BLaER1 (cell line): ENCODE measurements at regions not wholly inside any gene's neighbourhood (a gene's known extent, or its start where the extent isn't known, plus 50 kb on each side); places are given as distances from the start of the nearest gene placed in this dataset.

Source experiments
- H3K27ac ChIP-seq: shearing (Covaris generic); formaldehyde crosslinking; 2 replicates; pipeline ENCODE4 v1.8.1; 2022
- H3K27me3 ChIP-seq: shearing (Covaris generic); formaldehyde crosslinking; 2 replicates; pipeline ENCODE4 v1.8.1; 2022
- H3K36me3 ChIP-seq: shearing (Covaris generic); formaldehyde crosslinking; 2 replicates; pipeline ENCODE4 v1.8.1; 2022
- H3K4me1 ChIP-seq: shearing (Covaris generic); formaldehyde crosslinking; 2 replicates; pipeline ENCODE4 v1.8.1; 2022
- H3K4me2 ChIP-seq: shearing (Covaris generic); formaldehyde crosslinking; 2 replicates; pipeline ENCODE4 v1.8.1; 2022
- H3K4me3 ChIP-seq: shearing (Covaris generic); formaldehyde crosslinking; 2 replicates; pipeline ENCODE4 v1.8.1; 2022
- H3K9ac ChIP-seq: shearing (Covaris generic); formaldehyde crosslinking; 2 replicates; pipeline ENCODE4 v1.8.1; 2022
- H3K9me3 ChIP-seq: shearing (Covaris generic); formaldehyde crosslinking; 2 replicates; pipeline ENCODE4 v1.8.1; 2022
- H4K20me1 ChIP-seq: shearing (Covaris generic); formaldehyde crosslinking; 2 replicates; pipeline ENCODE4 v1.8.1; 2022
- Cebpa-rat ChIP-seq: shearing (Covaris generic); IDR thresholded peaks from 2 replicates; pipeline ENCODE4 v1.8.1; 2022

GRCh38 chr2:7567646-7568045 is 650.4 kb downstream of the RNF144A start:
- Histone ChIP-seq H3K27ac (no peak overlapping the region), H4K20me1 (no peaks in the 10 kb centered on the region), H3K4me2 (no peak overlapping the region), H3K27me3 (no peaks in the 10 kb centered on the region), H3K4me1 (no peaks in the 10 kb centered on the region), H3K9me3 (no peaks in the 10 kb centered on the region), H3K4me3 (no peak overlapping the region), H3K36me3 (no peaks in the 10 kb centered on the region), H3K9ac (no peak overlapping the region)
- no peak for TF ChIP-seq Cebpa-rat

DNA sequence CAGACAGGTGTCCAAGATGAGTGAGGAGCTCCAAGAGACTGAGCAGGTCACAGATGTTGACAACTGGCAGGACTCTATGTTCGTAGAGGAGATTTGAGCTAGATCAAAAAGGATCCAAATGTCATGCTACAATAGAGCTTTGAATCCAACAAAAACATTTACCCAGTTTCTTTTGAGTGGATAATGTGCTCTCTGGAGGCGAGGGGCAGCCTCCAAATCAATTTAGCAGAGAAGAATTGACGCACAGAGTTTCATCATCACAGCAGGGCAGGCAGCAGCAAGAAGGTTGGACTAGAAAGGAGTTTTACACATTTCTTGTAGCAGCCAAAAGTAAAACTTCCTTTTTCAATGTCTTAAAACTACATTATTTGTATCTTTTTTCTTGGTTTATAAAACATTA is 653.0 kb downstream of the RNF144A start:
- no peak overlapping the region for H3K27ac ChIP-seq
- no peak overlapping the region for H3K4me3 ChIP-seq
- no peaks in the 10 kb centered on the region for H4K20me1 ChIP-seq
- TF ChIP-seq Cebpa-rat, result no peak
- H3K4me1 ChIP-seq, result no peaks in the 10 kb centered on the region
- H3K4me2 ChIP-seq, result no peak overlapping the region
- no peaks in the 10 kb centered on the region for H3K36me3 ChIP-seq
- no peaks in the 10 kb centered on the region for H3K9me3 ChIP-seq
- H3K27me3 ChIP-seq, result no peaks in the 10 kb centered on the region
- H3K9ac ChIP-seq, result no peak overlapping the region

GRCh38 chr2:7571701-7572100 is 654.5 kb downstream of the RNF144A start:
- Histone ChIP-seq H3K4me1 (no peaks in the 10 kb centered on the region), H3K4me2 (no peak overlapping the region)
- TF ChIP-seq Cebpa-rat, result no peak

GRCh38 chr2:7572450-7572849 is 655.2 kb downstream of the RNF144A start:
- Histone ChIP-seq H3K27ac (no peak overlapping the region), H3K4me2 (no peak overlapping the region), H3K9me3 (0 out of 2 replicates have a peak, but pooled peaks cover under 1% of the 10 kb centered on the region), H3K27me3 (no peaks in the 10 kb centered on the region), H3K36me3 (no peaks in the 10 kb centered on the region), H4K20me1 (no peaks in the 10 kb centered on the region), H3K4me3 (no peak overlapping the region), H3K9ac (no peak overlapping the region), H3K4me1 (no peaks in the 10 kb centered on the region)
- no peak for TF ChIP-seq Cebpa-rat

More at GRCh38 chr2:7571701-7572100, 654.5 kb downstream of the RNF144A start:
- H3K9me3 ChIP-seq, result no peaks in the 10 kb centered on the region
- no peaks in the 10 kb centered on the region for H3K36me3 ChIP-seq
- no peak overlapping the region for H3K27ac ChIP-seq
- no peaks in the 10 kb centered on the region for H3K27me3 ChIP-seq
- no peaks in the 10 kb centered on the region for H4K20me1 ChIP-seq
- H3K4me3 ChIP-seq, result no peak overlapping the region
- no peak overlapping the region for H3K9ac ChIP-seq

GRCh38 chr2:7573166-7573825 is 656.1 kb downstream of the RNF144A start:
- Histone ChIP-seq H3K4me2 (no peak overlapping the region), H3K4me1 (no peaks in the 10 kb centered on the region), H4K20me1 (no peaks in the 10 kb centered on the region), H3K9ac (no peak overlapping the region), H3K4me3 (no peak overlapping the region), H3K27ac (no peak overlapping the region), H3K27me3 (no peaks in the 10 kb centered on the region), H3K9me3 (peaks cover 9% of the 10 kb centered on the region; the same call in 1 of the 2 replicates), H3K36me3 (no peaks in the 10 kb centered on the region)
- TF ChIP-seq Cebpa-rat, result no peak

GRCh38 chr2:7574385-7574784 is 657.2 kb downstream of the RNF144A start:
- no peak for TF ChIP-seq Cebpa-rat
- H4K20me1 ChIP-seq, result no peaks in the 10 kb centered on the region
- peaks cover 9% of the 10 kb centered on the region; the same call in 1 of the 2 replicates for H3K9me3 ChIP-seq
- H3K36me3 ChIP-seq, result no peaks in the 10 kb centered on the region
- H3K9ac ChIP-seq, result no peak overlapping the region
- no peak overlapping the region for H3K27ac ChIP-seq
- no peak overlapping the region for H3K4me2 ChIP-seq
- no peaks in the 10 kb centered on the region for H3K4me1 ChIP-seq
- H3K27me3 ChIP-seq, result no peaks in the 10 kb centered on the region
- H3K4me3 ChIP-seq, result no peak overlapping the region

DNA sequence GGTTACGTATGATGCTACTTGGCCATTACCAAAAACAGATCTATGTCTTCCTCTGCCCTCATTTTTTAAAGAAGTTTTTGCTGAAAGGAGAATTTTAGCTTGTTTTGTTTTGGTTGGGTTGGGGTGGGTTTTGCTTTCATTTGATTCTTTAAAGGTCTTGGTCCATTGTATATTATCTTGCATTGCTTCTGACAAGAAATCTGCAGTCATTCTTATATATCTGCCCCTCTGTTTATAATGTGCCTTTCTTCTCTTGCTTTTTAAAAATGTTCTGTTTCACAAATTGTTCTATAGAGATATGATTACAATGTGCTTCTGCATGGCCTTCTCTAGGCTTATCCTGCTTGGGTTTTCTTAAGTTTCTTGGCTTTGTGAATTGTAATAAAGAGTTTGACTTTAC is 660.6 kb downstream of the RNF144A start:
- Histone ChIP-seq H3K27me3 (no peaks in the 10 kb centered on the region), H3K4me1 (no peaks in the 10 kb centered on the region), H3K9ac (no peak overlapping the region), H4K20me1 (no peaks in the 10 kb centered on the region), H3K9me3 (peaks cover 9% of the 10 kb centered on the region; the same call in 1 of the 2 replicates), H3K4me3 (no peak overlapping the region), H3K36me3 (no peaks in the 10 kb centered on the region), H3K27ac (no peak overlapping the region), H3K4me2 (no peak overlapping the region)
- no peak for TF ChIP-seq Cebpa-rat

GRCh38 chr2:7584017-7584416 is 666.8 kb downstream of the RNF144A start:
- TF ChIP-seq Cebpa-rat, result no peak
- H3K27me3 ChIP-seq, result no peaks in the 10 kb centered on the region
- H3K9me3 ChIP-seq, result no peaks in the 10 kb centered on the region
- H3K4me2 ChIP-seq, result no peak overlapping the region
- H3K4me1 ChIP-seq, result no peaks in the 10 kb centered on the region
- no peaks in the 10 kb centered on the region for H3K36me3 ChIP-seq
- no peaks in the 10 kb centered on the region for H4K20me1 ChIP-seq
- no peak overlapping the region for H3K9ac ChIP-seq
- no peak overlapping the region for H3K4me3 ChIP-seq
- H3K27ac ChIP-seq, result no peak overlapping the region

- TF ChIP-seq Cebpa-rat, result no peak
These were observed 669.7 kb downstream of the RNF144A start for GRCh38 chr2:7586898-7587297.

GRCh38 chr2:7588295-7588694 is 671.1 kb downstream of the RNF144A start:
- Histone ChIP-seq H3K9me3 (no peaks in the 10 kb centered on the region), H4K20me1 (no peaks in the 10 kb centered on the region), H3K4me1 (no peaks in the 10 kb centered on the region), H3K36me3 (no peaks in the 10 kb centered on the region), H3K27ac (no peak overlapping the region), H3K9ac (no peak overlapping the region), H3K27me3 (no peaks in the 10 kb centered on the region), H3K4me2 (no peak overlapping the region), H3K4me3 (no peak overlapping the region)
- no peak for TF ChIP-seq Cebpa-rat

More at GRCh38 chr2:7586898-7587297, 669.7 kb downstream of the RNF144A start:
- Histone ChIP-seq H3K4me3 (no peak overlapping the region), H3K4me1 (no peaks in the 10 kb centered on the region), H3K36me3 (no peaks in the 10 kb centered on the region), H3K27me3 (no peaks in the 10 kb centered on the region), H3K9me3 (no peaks in the 10 kb centered on the region), H3K27ac (no peak overlapping the region), H4K20me1 (no peaks in the 10 kb centered on the region), H3K4me2 (no peak overlapping the region), H3K9ac (no peak overlapping the region)

- TF ChIP-seq Cebpa-rat, result no peak
- no peaks in the 10 kb centered on the region for H3K36me3 ChIP-seq
- no peaks in the 10 kb centered on the region for H3K9me3 ChIP-seq
- no peak overlapping the region for H3K9ac ChIP-seq
- no peaks in the 10 kb centered on the region for H4K20me1 ChIP-seq
- peaks cover 7% of the 10 kb centered on the region for H3K4me1 ChIP-seq
- no peak overlapping the region for H3K4me3 ChIP-seq
- H3K27ac ChIP-seq, result no peak overlapping the region
- no peaks in the 10 kb centered on the region for H3K27me3 ChIP-seq
- H3K4me2 ChIP-seq, result no peak overlapping the region
These were observed 675.5 kb downstream of the RNF144A start for GRCh38 chr2:7592618-7593140.
